Transverse colon (tissue), 4 donors: ENCODE measurements at regions not wholly inside any gene's neighbourhood (a gene's known extent, or its start where the extent isn't known, plus 50 kb on each side); places are given as distances from the start of the nearest gene placed in this dataset.
"Not testable (repeated sequence)": the region's sequence is repeated elsewhere in the genome, so short reads cannot be mapped to it uniquely, and the experiment has no call there.

ENCODE experiments used
- DNase-seq: peaks from one replicate; pipeline ENCODE4 v3.0.0-alpha.2; 2019
- H3K27ac ChIP-seq, 4 donors: fragments of 200-600 bp; sonication (generic); 2 replicates each; pipeline ENCODE4 v1.5.1; 2016 to 2018; ENCODE audit warnings: inconsistent platforms in 4 of 4
- H3K27me3 ChIP-seq: fragments of 200-600 bp; sonication (generic); 2 replicates; pipeline ENCODE4 v1.5.1; 2017; ENCODE audit warnings: inconsistent platforms
- H3K36me3 ChIP-seq, 4 donors: fragments of 200-600 bp; sonication (generic); 2 replicates each; pipeline ENCODE4 v1.5.1; 2017 to 2019; ENCODE audit warnings: inconsistent platforms in 4 of 4
- H3K4me1 ChIP-seq, 4 donors: fragments of 200-600 bp; sonication (generic); 2 replicates each; pipeline ENCODE4 v1.5.1; 2017 to 2020; ENCODE audit warnings: inconsistent platforms in 4 of 4
- H3K4me3 ChIP-seq, 4 donors: fragments of 200-600 bp; sonication (generic); 1 replicate in 1 of 4; 2 replicates in 3 of 4; pipeline versions ENCODE4 v1.5.1 to v1.6.1; 2017 to 2019; ENCODE audit warnings: inconsistent platforms in 4 of 4
- H3K9me3 ChIP-seq, 2 donors: fragments of 200-600 bp; sonication (generic); 2 replicates each; pipeline ENCODE4 v1.5.1; 2017 to 2019; ENCODE audit warnings: inconsistent platforms in 2 of 2
- CTCF ChIP-seq, 5 experiments: fragments of 200-600 bp in 3 of 5; fragments of 450-650 bp in 2 of 5; sonication (generic) in 3 of 5; IDR thresholded peaks; 1 replicate in 2 of 5; 2 replicates in 3 of 5; pipeline ENCODE4 v1.5.1; 2016 to 2017; ENCODE audit warnings: antibody characterized with exemption in 5 of 5, inconsistent platforms in 3 of 5, mild to moderate bottlenecking in 2 of 5, moderate library complexity in 1 of 5
- EP300 ChIP-seq: sonication (generic); formaldehyde crosslinking; IDR thresholded peaks from one replicate; pipeline ENCODE4 v1.6.1; 2017; ENCODE audit warnings: antibody characterized with exemption, low read depth
- POLR2A ChIP-seq: fragments of 450-650 bp; IDR thresholded peaks from one replicate; pipeline ENCODE4 v1.6.1; 2016; ENCODE audit warnings: antibody characterized with exemption, mild to moderate bottlenecking, moderate library complexity
- POLR2AphosphoS5 ChIP-seq, 3 donors: sonication (generic); formaldehyde crosslinking; IDR thresholded peaks; one replicate each; pipeline ENCODE4 v1.6.1; 2016; ENCODE audit warnings: antibody characterized with exemption in 3 of 3
- WGBS, 2 donors: methylation state at CpG; one replicate each; pipeline ENCODE4 v1.1.5; 2018; ENCODE audit warnings: low coverage in 1 of 2; 5-methylcytosine and 5-hydroxymethylcytosine counted together
- in situ Hi-C, 4 donors: fragments of 200-750 bp; cut with MboI; loops; one replicate each; pipeline versions ENCODE4 v1.15.0 to v1.15.1; 2017; ENCODE audit warnings: low sequenced_read_pairs in 3 of 4, low pct_ligation_motif_present in 1 of 4, low pct_unique_long_range_greater_than_20kb in 1 of 4
- intact Hi-C: fragments of 100-400 bp; cut with DNase I; formaldehyde crosslinking; loops from one replicate; pipeline ENCODE4 v1.15.1; 2023; ENCODE audit warnings: low total_unique reads

GRCh38 chr3:110886222-110886893 lies 185.3 kb upstream of the NECTIN3 start:
- in situ Hi-C loops (no loop called here), intact Hi-C loops (no loop called here)
- no peak overlapping the region for H3K27ac ChIP-seq
- H3K36me3 ChIP-seq: no peaks in the 10 kb centered on the region
- no peaks in the 10 kb centered on the region for H3K27me3 ChIP-seq
- H3K9me3 ChIP-seq: no peaks in the 10 kb centered on the region
- DNase-seq: no peak
- 78 to 94% methylated on average over 5 to 10 of the region's 10 CpGs for whole genome bisulfite sequencing, 2 donors
- H3K4me1 ChIP-seq: no peaks in the 10 kb centered on the region
- no peak overlapping the region for H3K4me3 ChIP-seq
- TF ChIP-seq EP300 (no peak), POLR2A (no peak), CTCF (IDR thresholded peaks at IDR 0.05) (no peak), POLR2AphosphoS5 (IDR thresholded peaks at IDR 0.05) (no peak)

- in situ Hi-C loops: no loop called here
- intact Hi-C loops: no loop called here
- Histone ChIP-seq H3K27me3 (no peaks in the 10 kb centered on the region), H3K27ac (no peak overlapping the region), H3K36me3 (no peaks in the 10 kb centered on the region), H3K9me3 (no peaks in the 10 kb centered on the region), H3K4me3 (no peak overlapping the region), H3K4me1 (no peaks in the 10 kb centered on the region)
- DNase-seq: no peak
- no peak for TF ChIP-seq POLR2A
- no peak for TF ChIP-seq POLR2AphosphoS5 (IDR thresholded peaks at IDR 0.05)
- no peak for TF ChIP-seq EP300
- TF ChIP-seq CTCF (IDR thresholded peaks at IDR 0.05): no peak
- WGBS, 2 donors: 82 to 86% methylated on average over 1 of the region's 1 CpG
Observed at GRCh38 chr3:110887176-110887575, 184.4 kb upstream of the NECTIN3 start.

GRCh38 chr3:110888625-110889375 lies 182.8 kb upstream of the NECTIN3 start:
- in situ Hi-C loops, H3K27ac ChIP-seq, H3K4me3 ChIP-seq, H3K4me1 ChIP-seq, H3K9me3 ChIP-seq, intact Hi-C loops, DNase-seq, H3K36me3 ChIP-seq, H3K27me3 ChIP-seq: not testable (repeated sequence)
- 93 to 94% methylated on average over 12 to 30 of the region's 33 CpGs for WGBS, 2 donors

GRCh38 chr3:110889376-110889699 lies 182.3 kb upstream of the NECTIN3 start:
- H3K9me3 ChIP-seq, H3K27ac ChIP-seq, in situ Hi-C loops, H3K27me3 ChIP-seq, H3K4me1 ChIP-seq, H3K36me3 ChIP-seq, intact Hi-C loops, DNase-seq, H3K4me3 ChIP-seq: not testable (repeated sequence)
- WGBS, 2 donors: no CpG with 5 or more reads among the region's 3 CpGs

- TF ChIP-seq EP300 (no peak), CTCF (IDR thresholded peaks at IDR 0.05) (no peak), POLR2A (no peak), POLR2AphosphoS5 (IDR thresholded peaks at IDR 0.05) (no peak)
- Histone ChIP-seq H3K27ac (no peak overlapping the region), H3K4me3 (no peak overlapping the region), H3K4me1 (no peaks in the 10 kb centered on the region), H3K27me3 (no peaks in the 10 kb centered on the region), H3K9me3 (no peaks in the 10 kb centered on the region), H3K36me3 (no peaks in the 10 kb centered on the region)
- WGBS, 2 donors: 67 to 80% methylated on average over 1 to 2 of the region's 2 CpGs
- in situ Hi-C loops: no loop called here
- no peak for DNase-seq
- intact Hi-C loops: no loop called here
Observed at GRCh38 chr3:110894574-110894973, 177.0 kb upstream of the NECTIN3 start.
